ENCODE measurements at regions not wholly inside any gene's neighbourhood (a gene's known extent, or its start where the extent isn't known, plus 50 kb on each side); places are given as distances from the start of the nearest gene placed in this dataset.

DNA sequence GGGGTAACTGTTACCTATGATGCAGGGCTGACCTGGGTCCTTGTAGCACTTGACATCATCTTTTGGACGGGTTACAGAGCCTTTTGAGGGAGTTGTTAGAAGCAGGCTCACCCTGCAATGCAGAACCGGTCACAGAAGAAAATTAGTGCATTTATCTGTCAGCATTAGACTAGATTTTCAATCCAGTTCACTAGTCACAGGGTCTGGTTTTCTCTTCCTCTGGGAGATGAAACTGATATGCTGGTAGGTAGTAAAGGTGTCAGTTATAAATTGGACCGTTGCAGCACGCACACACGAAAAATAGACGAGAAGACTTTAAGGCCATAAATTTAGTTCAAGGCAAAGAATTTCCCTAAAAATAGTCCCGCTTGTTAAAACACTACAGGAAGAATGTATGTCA is 532.3 kb upstream of the ATP11B start:
- no peak for DNase-seq (ENCODE audit: low spot score)
- TF ChIP-seq, protein P1, sequence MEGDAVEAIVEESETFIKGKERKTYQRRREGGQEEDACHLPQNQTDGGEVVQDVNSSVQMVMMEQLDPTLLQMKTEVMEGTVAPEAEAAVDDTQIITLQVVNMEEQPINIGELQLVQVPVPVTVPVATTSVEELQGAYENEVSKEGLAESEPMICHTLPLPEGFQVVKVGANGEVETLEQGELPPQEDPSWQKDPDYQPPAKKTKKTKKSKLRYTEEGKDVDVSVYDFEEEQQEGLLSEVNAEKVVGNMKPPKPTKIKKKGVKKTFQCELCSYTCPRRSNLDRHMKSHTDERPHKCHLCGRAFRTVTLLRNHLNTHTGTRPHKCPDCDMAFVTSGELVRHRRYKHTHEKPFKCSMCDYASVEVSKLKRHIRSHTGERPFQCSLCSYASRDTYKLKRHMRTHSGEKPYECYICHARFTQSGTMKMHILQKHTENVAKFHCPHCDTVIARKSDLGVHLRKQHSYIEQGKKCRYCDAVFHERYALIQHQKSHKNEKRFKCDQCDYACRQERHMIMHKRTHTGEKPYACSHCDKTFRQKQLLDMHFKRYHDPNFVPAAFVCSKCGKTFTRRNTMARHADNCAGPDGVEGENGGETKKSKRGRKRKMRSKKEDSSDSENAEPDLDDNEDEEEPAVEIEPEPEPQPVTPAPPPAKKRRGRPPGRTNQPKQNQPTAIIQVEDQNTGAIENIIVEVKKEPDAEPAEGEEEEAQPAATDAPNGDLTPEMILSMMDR (IDR thresholded peaks at IDR 0.05): no peak
- no peak for ATAC-seq (ENCODE audit: insufficient number of reproducible peaks, low FRiP score, low read depth)
- no peak overlapping the region for H3K27ac ChIP-seq
- no peaks in the 10 kb centered on the region for H3K9me3 ChIP-seq
- H3K4me3 ChIP-seq: no peak overlapping the region
- H3K27me3 ChIP-seq (replicated peaks; ENCODE audit: insufficient read depth): no peaks in the 10 kb centered on the region
- H3K36me3 ChIP-seq: no peaks in the 10 kb centered on the region
- H3K4me1 ChIP-seq (ENCODE audit: control insufficient read depth in 1 of 2, low read depth in 2 of 2): no peaks in the 10 kb centered on the region

DNA sequence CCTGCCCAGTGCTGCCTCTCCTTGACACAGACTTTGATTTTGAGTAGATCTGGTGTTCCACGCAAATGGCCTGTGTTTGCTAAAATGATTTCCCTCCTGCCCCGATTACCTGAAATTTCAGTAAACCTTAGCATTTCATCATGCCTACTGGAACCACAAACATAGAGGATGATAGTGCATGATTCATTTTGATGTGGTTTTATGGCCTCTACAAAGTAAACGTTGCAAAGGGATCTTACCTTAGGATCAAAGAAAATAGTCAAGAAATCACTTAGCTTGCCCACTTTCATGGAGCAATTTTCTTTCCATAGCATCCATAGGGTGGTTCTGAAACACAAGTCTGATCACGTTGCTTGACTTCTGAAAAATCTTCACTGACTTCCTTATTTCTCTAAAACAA is 524.6 kb upstream of the ATP11B start:
- no peaks in the 10 kb centered on the region for H3K9me3 ChIP-seq
- no peaks in the 10 kb centered on the region for H3K27me3 ChIP-seq (replicated peaks; ENCODE audit: insufficient read depth)
- H3K4me1 ChIP-seq (ENCODE audit: control insufficient read depth in 1 of 2, low read depth in 2 of 2): no peaks in the 10 kb centered on the region
- H3K27ac ChIP-seq: no peak overlapping the region
- H3K36me3 ChIP-seq: no peaks in the 10 kb centered on the region
- no peak overlapping the region for H3K4me3 ChIP-seq
- TF ChIP-seq, protein P1 (IDR thresholded peaks at IDR 0.05): no peak
- ATAC-seq (ENCODE audit: insufficient number of reproducible peaks, low FRiP score, low read depth): no peak
- no peak for DNase-seq (ENCODE audit: low spot score)

DNA sequence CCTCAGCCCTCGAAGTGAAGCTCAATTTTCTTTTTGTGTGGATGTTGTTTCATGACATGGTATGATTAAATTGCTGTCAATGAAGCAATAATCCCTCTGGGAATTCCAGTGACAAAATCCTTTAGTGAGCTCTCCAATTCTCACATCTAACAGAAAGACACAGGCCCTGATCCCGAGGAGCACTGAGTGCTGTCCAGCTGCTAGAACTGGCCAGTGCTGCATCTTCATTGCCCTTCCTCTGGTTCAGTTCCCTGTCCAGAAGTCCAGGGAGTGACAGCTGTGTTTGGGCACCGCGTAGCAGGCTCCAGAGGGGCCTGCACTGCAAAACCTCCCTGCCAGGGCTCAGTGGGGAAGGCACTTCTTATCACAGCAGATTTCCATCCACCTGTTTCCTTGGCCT is 516.8 kb upstream of the ATP11B start:
- H3K27me3 ChIP-seq (replicated peaks; ENCODE audit: insufficient read depth): no peaks in the 10 kb centered on the region
- DNase-seq (ENCODE audit: low spot score) (no peak), ATAC-seq (ENCODE audit: insufficient number of reproducible peaks, low FRiP score, low read depth) (no peak)
- H3K4me1 ChIP-seq (ENCODE audit: control insufficient read depth in 1 of 2, low read depth in 2 of 2): no peaks in the 10 kb centered on the region
- H3K4me3 ChIP-seq: no peak overlapping the region
- TF ChIP-seq, protein P1 (IDR thresholded peaks at IDR 0.05): no peak
- no peaks in the 10 kb centered on the region for H3K36me3 ChIP-seq
- H3K27ac ChIP-seq: no peak overlapping the region
- no peaks in the 10 kb centered on the region for H3K9me3 ChIP-seq

DNA sequence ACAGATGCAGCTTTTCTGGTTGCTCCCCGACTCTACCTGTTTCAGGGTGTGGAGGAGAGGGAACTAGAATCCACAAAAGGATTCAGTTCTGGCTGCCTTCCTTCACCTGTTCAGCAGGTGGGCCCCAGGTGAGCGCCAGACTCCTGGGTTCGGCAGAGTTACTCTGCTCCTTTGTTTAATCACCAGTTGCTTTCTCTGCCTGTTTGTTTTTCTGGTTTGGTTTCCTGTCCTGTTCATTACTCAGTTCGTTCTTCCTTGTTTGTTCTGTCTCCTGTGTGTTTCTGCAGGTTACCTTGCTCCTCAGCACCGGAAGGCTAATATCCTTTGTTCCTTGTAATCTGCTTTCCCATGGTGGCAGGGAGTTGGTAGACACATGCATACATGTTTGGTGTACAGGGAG is 508.5 kb upstream of the ATP11B start:
- Histone ChIP-seq H3K27me3 (replicated peaks; ENCODE audit: insufficient read depth) (no peaks in the 10 kb centered on the region), H3K9me3 (no peaks in the 10 kb centered on the region), H3K27ac (no peak overlapping the region), H3K36me3 (no peaks in the 10 kb centered on the region), H3K4me3 (no peak overlapping the region), H3K4me1 (ENCODE audit: control insufficient read depth in 1 of 2, low read depth in 2 of 2) (no peaks in the 10 kb centered on the region)
- no peak for DNase-seq (ENCODE audit: low spot score)
- ATAC-seq (ENCODE audit: insufficient number of reproducible peaks, low FRiP score, low read depth): no peak
- TF ChIP-seq, protein P1 (IDR thresholded peaks at IDR 0.05): no peak

DNA sequence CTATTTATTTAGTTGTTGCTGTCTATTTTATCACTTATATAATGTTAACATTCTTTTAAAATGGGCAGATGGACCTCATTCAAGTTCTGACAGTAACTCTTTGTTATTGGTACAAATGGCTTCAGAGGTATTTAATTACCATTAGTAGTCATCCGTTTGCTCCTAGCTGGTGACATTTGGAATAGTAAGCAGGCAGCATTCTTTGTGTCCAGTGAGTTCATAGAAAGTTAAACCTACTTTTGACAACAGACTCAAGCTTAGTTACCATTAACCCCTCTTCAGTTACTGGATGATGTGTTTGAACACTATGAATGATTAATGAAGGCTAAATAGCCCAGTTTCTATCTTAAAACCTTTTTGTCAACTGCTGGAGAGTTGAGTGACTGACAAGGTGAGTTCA is 500.7 kb upstream of the ATP11B start:
- ATAC-seq (ENCODE audit: insufficient number of reproducible peaks, low FRiP score, low read depth) (no peak), DNase-seq (ENCODE audit: low spot score) (no peak)
- TF ChIP-seq, protein P1 (IDR thresholded peaks at IDR 0.05): no peak
- no peak overlapping the region for H3K27ac ChIP-seq
- H3K4me3 ChIP-seq: no peak overlapping the region
- no peaks in the 10 kb centered on the region for H3K27me3 ChIP-seq (replicated peaks; ENCODE audit: insufficient read depth)
- H3K36me3 ChIP-seq: no peaks in the 10 kb centered on the region
- no peaks in the 10 kb centered on the region for H3K4me1 ChIP-seq (ENCODE audit: control insufficient read depth in 1 of 2, low read depth in 2 of 2)
- no peaks in the 10 kb centered on the region for H3K9me3 ChIP-seq
